GM18511 (cell line): ENCODE measurements at regions not wholly inside any gene's neighbourhood (a gene's known extent, or its start where the extent isn't known, plus 50 kb on each side); places are given as distances from the start of the nearest gene placed in this dataset.

Experiments used
- ATAC-seq: cut with Tn5 transposase; IDR thresholded peaks from one replicate; pipeline ENCODE4 v1.9.1; 2021; ENCODE audit warnings: mild to moderate bottlenecking, moderate library complexity; ENCODE audit not compliant: unreplicated experiment

DNA sequence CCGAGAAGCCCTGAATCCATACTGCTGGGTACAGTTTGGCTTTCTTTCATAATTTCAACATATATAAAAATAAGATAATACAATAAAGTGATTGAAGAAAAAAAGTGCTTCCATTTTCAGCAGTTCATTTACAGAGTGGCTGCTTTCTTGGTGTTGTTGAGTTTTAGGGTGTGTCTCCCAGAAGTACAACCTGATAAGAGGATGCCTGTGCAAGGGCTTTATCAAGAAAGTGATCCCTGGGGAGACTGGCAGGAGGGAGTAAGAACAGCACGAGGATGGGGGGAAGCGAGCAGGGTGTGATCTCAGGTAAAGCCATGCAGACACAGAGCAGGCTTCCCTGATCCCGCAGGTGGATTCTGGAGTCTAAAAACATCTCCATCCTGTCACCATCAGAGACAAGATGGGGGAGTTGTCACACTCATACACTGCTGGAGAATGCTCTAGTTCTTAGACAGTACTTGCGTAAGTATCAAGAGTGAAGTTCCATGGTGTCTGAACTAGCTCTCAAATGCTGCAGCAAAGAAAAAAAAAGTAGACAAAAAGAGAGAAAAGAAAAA lies 395.9 kb downstream of the CDH26 start:
- ATAC-seq: no peak

DNA sequence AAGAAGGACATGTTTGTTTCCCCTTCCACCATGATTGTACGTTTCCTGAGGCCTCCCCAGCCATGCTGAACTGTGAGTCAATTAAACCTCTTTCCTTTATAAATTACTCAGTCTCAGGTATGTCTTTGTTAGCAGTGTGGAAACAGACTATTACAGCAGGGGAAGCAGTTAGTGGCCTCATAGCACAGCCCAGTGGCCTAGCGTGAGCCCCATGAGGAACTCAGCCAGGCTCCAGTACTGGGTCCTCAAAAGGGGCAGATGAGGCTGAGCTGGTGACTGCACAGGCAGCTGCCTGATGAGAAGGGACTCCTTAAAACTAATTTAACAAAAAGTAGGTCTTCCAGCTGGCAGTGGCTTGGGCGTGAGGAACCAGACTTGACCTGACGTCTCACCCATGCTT lies 399.9 kb downstream of the CDH26 start:
- ATAC-seq: no peak

DNA sequence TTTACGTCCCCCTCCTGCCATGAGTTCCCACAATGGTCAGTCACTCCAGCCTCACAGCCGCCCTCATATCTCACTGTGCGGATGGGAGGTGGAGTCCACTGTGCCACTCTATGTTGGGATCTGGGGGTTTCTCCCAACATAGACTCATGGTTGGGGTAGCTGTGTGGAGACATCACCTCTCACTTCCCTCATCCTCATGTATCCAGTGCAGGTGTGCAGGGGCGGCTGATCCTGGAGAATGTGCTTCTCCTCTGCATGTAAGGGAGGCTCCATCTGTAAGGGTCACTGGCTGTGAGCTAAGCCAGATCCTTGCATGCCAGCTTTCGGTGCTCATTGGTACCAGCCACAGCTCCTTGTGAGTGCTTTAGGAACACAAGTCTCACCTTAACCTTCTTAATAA lies 400.8 kb downstream of the CDH26 start:
- ATAC-seq: no peak

DNA sequence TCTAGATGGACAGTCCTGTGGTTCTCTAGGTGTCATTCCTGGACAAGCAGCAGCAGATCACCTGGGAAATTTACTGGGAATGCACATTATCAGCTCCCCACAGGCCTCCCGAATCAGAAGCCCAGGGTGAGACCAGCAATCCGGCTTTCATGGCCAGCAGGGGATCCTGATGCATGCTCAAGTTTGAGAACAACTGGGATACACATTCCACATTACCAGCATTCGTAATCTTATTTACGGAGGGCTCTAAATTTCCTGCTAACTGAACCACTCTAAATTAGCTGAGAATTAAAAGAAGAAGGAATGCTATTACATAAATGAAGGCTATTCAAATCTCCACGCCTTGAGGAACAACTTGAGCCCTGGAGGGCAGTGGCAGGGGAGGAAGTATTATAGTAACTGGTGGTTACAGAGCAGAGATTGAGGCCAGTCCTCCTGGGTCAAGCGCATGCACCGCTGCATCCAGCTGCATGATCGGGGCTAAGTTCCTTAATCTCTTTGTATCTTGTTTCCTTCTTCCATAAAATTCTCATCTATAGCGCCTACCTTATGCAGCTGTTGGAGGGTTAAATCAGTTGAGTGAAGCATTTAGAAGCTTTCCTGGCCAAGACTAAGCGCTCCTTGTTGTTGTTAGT lies 403.7 kb downstream of the CDH26 start:
- ATAC-seq: no peak

DNA sequence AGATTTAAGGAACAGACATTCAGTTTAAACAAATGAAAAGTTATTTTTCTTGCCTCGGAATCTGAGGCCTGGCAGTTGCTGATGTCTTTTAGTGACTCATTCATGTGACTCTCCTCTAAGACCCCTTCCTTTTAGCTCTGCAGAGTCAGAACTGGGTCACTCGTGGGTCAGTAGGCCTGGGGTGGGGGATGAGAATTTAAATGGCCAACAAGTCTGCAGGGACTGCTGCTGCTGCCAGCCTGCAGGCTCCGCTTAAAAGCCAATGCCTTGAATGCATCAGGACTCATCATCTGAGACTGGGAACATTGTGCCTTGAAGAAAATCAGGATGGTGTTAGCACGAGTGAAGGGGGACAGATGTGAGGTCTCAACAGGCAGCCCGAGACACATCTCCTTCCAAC lies 404.3 kb downstream of the CDH26 start:
- no peak for ATAC-seq

DNA sequence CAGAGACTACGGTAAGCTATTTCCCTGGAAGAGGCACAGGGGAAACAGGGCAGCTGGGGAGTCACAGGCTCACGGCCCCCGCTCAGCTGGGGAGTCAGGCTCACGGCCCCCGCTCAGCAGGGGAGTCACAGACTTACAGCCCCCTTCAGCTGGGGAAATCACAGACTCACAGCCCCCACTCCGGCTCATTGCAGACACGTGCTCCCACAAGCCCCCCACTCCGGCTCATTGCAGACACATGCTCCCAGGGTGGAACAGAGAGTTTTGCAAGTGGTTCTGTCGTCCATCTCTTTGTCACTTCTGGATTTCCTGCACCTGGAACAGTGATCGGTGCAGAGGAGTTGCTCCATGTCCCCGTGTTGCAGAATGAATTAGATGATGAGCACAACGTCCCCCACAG lies 405.5 kb downstream of the CDH26 start:
- ATAC-seq: no peak

DNA sequence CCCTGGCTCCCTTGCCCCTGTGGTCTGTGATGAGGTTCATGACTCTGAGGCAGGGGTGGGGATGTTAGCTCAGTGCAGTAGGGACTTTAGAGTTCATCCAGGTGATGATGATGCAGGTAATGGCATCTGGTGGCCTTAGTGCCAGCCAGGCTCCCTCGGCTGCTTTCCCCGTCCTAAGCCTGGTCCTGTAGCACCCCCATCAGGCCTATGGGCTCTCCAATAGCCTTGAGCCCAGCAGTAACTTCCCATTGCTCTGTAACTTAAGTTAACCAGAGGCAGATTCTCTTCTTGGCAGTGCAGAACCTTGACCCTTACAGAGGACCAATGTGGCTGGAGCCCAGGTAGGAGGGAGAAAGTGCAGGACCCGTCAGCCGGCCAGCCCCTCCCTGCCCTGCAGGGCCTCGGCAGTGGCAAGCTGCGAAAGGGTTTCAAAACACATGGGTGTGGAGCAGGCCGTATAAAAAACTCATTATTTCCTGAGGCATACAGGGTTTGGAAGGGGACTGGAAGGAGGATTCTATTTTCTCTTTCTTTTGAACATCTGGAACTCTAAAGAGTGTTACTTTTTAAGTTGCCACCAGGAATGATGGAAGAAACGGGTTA lies 406.9 kb downstream of the CDH26 start:
- ATAC-seq: no peak

DNA sequence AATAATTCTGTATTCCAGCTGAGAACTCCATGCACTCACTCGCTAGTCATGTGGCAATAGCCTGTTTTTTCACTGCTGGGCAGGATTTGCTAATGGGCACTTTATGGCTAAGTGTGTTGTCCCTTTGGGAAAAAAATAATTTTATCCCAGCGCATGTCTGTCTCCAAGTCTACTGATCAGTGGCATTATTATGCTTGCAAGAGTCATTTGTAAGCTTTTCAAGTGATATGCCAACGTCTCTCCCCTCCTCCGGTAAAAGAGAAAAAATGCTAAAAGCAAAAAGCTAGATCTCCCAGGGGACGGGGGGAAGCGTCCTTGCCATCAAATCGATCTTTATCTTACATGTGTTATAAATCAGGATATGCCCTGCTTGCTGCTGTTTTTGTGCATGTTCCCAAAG lies 407.7 kb downstream of the CDH26 start:
- no peak for ATAC-seq

DNA sequence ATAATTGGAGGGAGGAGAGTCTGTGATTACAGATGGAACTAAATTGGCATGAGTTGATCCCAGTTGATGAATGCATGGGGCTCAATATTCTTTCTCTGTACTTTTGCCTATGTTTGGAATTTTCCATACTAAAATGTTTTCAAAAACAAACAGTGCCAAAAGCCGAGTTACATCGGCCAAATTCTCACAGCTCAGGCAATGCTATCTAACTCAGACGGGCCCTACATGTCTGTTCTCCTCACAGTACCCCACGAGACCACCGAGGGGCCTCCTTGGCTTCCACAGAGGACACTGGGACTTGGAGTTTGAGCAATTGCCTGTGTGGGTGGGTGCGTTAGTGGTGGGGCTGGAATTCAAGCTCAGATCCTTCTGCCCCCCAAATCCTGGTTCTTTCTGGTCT lies 413.2 kb downstream of the CDH26 start:
- ATAC-seq: no peak

DNA sequence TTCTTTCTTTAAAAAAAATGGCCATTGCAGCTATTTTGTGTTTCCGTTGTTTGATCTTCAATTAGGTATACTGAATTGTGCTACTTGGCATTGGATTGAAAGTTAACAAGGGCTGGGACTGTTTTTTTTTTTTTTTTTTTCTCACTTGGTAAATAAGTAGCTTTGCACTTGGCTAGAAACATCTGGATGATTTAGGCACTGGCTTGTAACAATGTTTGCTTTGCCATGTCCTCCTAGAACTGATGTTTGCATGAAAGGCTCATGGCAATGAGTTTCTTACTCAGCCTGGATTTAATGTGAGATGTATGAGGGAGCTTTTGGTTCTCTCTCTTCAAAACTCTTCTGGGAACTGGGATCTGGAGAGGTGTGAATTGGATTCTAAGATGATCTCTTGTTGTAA lies 414.1 kb downstream of the CDH26 start:
- ATAC-seq: no peak

DNA sequence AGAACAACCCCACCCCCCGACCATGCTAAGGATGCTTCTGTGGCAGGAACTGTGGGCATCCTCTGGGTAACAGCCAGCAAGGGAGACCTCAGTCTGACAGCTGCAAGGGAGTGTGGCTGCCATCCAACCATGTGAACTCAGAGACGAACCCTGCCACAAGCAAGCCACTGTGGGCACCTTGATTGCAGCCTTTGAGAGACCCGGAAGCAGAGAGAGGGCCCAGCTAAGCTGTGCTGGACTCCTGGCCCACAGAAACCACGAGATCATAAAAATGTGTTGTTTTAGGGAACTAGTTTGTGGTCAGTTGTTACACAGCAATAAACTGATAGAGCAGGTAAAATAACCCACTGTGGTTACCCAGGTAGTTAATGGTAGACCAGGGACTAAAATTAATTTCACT lies 414.6 kb downstream of the CDH26 start:
- peak; percentile 76 for ATAC-seq

DNA sequence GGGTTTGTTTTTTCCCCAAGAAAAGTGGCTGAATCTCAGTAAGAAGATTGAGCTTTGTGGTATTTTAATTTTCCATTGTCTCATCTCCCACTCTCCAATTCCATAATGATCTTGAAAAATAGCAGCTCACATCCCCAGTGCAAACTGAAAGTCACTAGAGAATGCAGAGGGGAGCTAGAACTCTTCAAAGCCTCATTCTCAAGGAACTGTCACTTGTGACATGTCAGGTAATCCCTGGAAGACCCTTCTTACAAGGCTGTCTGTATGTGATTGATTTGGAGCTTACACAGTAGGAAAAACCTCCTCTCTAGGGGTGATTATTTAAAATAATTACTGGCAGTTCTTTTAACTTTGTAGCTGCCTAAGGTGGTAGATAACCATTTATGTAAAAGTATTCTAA lies 420.4 kb downstream of the CDH26 start:
- no peak for ATAC-seq

DNA sequence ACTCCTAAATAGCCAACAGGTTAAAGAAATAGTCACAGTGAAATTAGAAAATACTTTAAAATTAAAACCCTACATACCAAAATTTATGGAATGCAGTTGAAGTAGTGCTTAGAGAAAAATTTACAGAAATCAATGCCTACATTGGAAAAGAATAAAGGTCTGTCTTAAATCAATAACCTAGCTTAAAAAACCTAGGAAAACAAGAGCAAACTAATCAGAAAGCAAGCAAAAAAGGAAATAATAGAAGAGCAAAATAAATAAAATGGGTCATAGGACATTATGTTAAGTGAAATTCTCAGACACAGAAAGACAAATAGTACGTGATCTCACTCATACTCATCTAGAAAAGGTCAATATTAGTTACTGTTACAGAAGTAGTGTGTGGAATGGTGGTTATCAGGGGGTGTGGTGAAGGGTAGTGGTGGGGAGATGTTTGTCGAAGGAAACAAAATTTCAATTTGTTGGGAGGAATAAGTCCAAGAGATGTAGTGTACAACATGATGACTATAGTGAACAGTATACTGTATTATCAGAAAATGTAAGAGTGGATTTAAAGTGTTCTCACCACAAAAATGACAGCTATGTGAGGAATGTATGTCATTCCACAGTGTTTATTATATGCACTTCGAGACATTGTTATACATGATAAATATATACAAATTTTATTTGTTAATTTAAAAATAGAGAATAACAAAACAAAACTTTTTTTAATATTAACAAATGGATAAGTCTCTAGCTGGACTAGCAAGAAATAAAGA lies 423.6 kb downstream of the CDH26 start:
- ATAC-seq: no peak

DNA sequence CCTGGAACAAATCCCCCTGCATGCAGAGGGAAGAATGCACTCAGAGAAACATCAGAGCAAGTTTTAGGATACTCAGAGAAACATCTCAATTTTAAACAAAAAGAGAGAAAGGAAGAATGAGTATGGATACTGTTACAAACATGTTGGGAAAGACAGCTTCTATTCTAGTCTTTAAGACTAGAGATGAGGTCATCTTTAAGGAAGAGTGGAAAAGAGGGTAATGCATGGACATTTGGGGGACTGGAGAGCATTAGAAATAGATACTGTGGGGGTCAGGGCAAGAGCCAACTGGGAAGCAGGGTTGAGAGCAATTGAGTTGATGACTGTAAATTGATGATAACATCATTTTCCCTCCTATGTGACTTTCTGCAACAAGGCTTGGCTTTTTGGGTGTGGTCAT lies 431.2 kb downstream of the CDH26 start:
- ATAC-seq: no peak

DNA sequence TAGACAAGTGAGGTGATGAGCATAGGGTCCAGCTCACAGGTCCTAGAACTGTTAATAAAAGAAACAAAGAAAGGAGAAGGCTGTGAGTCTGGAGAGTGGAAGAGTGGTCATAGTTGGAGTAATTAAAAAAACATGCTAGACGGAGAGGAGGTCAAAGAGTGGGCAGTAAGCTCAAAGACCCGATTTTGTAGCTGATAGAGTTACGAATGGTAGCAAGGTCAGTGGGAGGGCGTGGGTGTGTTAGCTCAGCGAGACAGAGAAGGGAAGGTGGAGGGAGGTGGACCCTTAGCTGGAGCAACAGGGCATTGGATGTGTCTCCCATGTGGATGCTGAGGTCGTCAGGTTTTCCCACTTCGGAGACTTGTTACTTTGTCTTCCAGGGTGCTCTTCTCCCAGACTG lies 431.7 kb downstream of the CDH26 start:
- ATAC-seq: no peak

DNA sequence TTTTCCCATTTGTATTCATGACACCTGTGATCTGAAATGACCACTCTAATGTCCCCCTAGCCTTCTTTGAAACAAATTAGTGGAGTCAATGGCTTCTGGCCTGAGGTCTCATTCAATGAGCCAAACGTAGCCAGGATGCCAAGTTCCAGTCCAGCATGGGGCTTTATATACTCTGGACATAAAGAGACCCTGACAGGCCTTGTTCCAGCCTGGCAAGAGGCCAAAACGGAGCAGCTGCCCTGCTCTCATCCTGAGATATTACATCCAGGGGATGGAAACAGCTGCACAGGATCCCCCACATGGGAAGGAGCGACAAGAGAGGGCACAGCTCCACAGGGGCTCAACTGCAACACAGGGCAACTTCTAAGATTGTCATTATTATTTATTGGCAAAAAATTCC lies 437.8 kb downstream of the CDH26 start:
- no peak for ATAC-seq

DNA sequence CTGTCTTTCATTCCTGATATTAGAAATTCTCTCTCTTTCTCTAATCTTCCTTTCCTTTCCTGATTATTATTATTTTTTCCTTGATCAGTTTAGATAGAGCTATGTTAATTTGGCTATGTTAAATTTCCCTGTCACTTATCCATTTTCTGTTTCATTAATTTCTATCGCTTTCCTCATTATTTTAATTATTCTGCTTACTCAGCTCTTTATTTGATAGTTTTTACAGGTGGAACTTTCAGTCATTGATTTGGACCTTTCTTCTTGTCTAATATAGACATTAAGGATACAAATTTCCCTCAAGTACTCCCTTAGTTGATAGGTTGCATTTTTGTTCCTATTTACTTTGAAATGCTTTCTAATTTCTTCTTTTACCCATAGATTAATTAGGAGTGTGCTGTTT lies 442.3 kb downstream of the CDH26 start:
- ATAC-seq: no peak

DNA sequence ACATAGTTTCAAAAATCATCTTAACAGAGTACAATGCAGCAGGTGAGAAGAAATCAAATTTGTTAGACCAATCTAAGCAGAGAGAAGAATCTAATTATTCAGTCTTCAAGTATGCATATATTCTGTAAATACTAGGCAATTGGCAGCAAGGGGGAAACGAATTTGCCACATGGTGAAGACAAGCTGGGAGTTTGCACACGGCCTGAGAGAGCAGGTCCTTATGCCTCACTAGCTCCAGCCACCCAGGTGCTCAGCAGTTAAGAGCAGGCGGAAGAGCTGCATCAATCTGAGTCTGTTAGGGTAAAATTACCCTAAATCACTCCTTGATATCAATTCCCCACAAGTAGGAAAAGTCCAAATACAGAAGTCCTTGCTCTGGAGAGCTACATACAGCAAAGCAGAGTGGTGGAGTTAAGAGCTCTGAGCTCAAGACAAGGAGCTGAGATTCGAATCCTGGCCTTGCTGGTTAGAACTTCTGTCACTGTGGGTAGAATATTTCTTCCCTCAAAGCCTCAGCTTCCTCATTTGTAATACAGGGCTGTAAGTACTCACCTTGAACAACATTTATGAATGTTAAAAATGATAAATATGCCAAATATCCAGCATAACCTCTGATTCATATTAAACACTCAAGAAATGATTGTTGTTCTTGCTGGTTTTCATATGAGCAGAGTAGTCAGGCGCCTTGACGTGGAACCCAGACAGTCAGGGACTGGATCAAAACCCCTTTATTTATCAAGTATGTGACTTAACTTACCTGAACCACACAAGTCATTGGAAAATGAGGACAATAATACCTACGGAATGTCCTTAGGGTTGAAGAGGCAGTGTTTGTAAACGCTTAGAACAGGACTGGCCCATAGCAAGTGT lies 444.2 kb downstream of the CDH26 start:
- ATAC-seq: peak; percentile 47

DNA sequence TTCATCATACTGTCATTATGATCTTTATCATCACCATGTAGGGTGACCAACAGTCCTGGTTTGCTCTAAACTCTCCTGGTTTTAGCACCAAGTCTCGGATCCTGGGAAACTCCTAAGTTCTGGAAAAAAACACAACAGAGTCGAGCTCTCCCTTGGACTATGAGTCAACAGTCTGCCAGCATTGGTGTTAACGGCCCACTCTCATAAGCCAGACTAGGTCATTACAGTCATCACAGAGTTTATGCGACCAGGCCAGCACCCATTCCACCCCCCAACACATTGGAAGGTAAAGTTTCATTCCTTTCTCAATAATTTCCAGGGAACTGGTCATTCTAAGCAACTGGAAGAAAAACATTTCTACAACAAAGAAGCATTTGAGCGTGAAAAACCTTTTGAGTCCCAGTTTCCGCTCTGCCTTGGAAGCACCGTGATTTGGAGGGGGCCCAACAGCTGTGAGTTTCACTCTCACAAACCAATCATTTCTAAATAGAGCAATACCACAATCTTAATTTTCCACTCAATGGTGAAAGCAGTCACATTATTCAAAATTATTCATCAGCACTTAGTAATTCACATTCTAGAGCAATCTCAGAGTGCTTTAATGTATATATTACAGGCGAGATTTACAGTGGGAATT lies 445.0 kb downstream of the CDH26 start:
- peak; percentile 73 for ATAC-seq

DNA sequence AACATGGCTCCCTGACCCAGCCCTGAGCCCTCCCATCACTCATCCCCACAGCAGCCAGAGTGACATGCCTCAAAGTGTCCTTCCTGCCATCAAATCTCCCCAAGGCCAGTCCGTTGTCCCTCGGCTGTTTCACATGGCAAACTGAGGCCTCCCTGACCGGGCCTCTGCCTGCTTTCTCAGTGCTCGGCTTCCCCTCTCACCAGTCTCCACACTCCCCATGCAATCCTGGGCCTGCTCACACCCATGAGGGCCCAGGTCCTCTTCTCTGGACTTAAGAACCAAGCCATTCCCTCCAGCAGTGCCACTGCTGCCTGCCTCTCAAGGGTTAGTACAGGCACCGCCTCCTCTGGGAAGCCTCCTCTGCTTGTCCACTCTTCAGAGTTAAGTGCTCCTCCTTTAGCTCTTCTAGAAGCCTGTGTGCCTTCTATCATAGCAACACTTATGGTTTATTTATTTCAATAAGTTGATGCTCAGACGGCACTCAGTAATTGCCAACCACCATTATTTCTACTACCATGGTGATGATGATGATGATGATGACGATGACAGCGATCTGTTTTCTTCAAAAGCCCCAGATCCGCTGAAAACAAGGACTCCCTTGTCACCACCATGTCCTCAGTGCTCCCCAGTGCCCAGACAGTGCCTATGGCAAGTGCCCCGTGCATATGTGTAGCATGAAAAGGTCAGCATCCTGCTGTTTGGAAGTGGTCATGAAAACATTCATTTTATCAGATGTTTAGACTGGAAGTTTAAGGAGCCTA lies 449.0 kb downstream of the CDH26 start:
- no peak for ATAC-seq
